ENCODE measurements at regions not wholly inside any gene's neighbourhood (a gene's known extent, or its start where the extent isn't known, plus 50 kb on each side); places are given as distances from the start of the nearest gene placed in this dataset.

DNA sequence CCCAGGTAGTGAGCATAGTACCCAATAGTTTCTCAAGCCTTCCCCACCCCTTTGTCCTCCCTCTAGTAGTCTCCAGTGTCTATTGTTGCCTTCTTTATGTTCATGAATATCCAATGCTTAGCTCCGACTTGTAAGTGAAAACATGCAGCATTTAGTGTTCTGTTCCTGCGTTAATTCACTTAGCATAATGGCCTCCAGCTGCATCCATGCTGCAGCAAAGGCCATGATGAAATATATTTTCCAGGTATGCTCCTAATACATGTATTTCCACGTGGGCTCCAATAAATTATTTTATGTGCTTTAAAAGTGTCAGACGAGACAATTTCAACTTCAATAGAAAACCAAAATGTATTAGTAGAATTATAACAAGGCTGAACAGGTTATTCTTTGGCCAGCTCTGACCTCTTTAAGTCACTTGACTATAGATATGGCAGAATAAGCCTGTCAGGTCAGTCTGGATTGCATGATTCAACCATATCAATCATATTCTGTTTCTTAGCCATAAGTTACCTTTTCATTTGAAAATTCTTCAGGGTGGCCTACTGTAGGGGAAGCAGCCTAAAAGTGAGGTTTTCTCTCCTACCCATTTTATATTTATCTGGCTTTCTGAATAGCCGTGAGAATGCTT lies 2291.6 kb upstream of the WWC1 start:
- intact Hi-C loops (cut with DNase I): no loop called here
- no peaks in the 10 kb centered on the region for H3K27me3 ChIP-seq
- no peaks in the 10 kb centered on the region for H3K4me1 ChIP-seq
- no peak overlapping the region for H3K27ac ChIP-seq
- no peaks in the 10 kb centered on the region for H3K36me3 ChIP-seq
- H3K9me3 ChIP-seq: no peaks in the 10 kb centered on the region
- DNase-seq: no peak
- no peak for FAIRE-seq
- TF ChIP-seq, protein P1, sequence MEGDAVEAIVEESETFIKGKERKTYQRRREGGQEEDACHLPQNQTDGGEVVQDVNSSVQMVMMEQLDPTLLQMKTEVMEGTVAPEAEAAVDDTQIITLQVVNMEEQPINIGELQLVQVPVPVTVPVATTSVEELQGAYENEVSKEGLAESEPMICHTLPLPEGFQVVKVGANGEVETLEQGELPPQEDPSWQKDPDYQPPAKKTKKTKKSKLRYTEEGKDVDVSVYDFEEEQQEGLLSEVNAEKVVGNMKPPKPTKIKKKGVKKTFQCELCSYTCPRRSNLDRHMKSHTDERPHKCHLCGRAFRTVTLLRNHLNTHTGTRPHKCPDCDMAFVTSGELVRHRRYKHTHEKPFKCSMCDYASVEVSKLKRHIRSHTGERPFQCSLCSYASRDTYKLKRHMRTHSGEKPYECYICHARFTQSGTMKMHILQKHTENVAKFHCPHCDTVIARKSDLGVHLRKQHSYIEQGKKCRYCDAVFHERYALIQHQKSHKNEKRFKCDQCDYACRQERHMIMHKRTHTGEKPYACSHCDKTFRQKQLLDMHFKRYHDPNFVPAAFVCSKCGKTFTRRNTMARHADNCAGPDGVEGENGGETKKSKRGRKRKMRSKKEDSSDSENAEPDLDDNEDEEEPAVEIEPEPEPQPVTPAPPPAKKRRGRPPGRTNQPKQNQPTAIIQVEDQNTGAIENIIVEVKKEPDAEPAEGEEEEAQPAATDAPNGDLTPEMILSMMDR (IDR thresholded peaks at IDR 0.05): no peak
- no peak overlapping the region for H3K4me3 ChIP-seq
- ATAC-seq: no peak
- WGBS, 2 donors: 71 to 88% methylated on average over 5 of the region's 5 CpGs

DNA sequence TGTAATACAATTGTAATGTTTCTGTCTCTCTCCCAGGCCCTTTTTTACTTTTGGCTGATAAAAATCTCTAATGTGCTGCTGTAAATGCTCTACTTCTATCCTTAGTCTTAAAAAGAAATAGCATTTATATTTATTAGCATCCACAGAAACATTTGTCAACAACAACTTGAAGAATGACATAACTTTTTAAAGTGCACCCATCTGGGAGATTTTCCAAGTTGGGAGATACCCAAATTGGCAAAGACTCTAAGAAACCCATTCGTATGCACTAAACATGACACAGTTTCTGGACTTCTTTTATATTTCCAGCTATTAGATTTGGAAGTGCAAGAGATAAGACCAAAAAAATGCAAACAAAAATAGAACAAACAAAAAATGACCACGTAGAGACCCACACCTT lies 2287.4 kb upstream of the WWC1 start:
- DNase-seq: no peak
- WGBS, 2 donors: 3% methylated on average over 2 of the region's 2 CpGs

DNA sequence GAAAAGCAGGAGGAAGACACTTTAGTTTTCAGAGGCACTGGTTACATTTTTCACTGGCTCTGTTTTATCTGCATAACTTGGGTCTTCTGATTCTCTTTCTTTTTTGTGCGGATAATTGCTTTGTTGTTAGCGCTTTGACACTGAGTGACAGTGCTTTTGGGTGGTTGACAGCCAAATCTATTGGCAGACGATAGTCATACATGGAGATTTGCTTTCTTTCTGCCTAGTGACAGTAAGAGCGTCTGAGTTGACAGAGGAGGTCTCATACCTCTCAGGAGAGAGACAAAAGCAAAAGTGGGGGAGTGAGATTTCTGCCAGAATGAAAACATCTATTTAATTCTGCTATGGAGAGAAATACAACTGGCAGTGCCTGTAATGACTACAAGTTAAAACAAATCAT lies 2278.0 kb upstream of the WWC1 start:
- intact Hi-C loops (cut with DNase I): no loop called here
- DNase-seq (no peak), ATAC-seq (no peak), FAIRE-seq (no peak)
- no peaks in the 10 kb centered on the region for H3K36me3 ChIP-seq
- H3K4me3 ChIP-seq: no peak overlapping the region
- H3K27ac ChIP-seq: no peak overlapping the region
- TF ChIP-seq, protein P1 (IDR thresholded peaks at IDR 0.05): no peak
- H3K9me3 ChIP-seq: no peaks in the 10 kb centered on the region
- 74 to 76% methylated on average over 4 of the region's 4 CpGs for WGBS, 2 donors
- H3K27me3 ChIP-seq: no peaks in the 10 kb centered on the region
- no peaks in the 10 kb centered on the region for H3K4me1 ChIP-seq

More for the DNA sequence above, 2287.4 kb upstream of the WWC1 start:
- no peak overlapping the region for H3K27ac ChIP-seq
- no peak overlapping the region for H3K4me3 ChIP-seq
- H3K9me3 ChIP-seq: no peaks in the 10 kb centered on the region
- no peaks in the 10 kb centered on the region for H3K36me3 ChIP-seq
- intact Hi-C loops (cut with DNase I): no loop called here
- H3K27me3 ChIP-seq: no peaks in the 10 kb centered on the region
- TF ChIP-seq, protein P1 (IDR thresholded peaks at IDR 0.05): no peak
- FAIRE-seq: no peak
- ATAC-seq: no peak
- H3K4me1 ChIP-seq: no peaks in the 10 kb centered on the region

DNA sequence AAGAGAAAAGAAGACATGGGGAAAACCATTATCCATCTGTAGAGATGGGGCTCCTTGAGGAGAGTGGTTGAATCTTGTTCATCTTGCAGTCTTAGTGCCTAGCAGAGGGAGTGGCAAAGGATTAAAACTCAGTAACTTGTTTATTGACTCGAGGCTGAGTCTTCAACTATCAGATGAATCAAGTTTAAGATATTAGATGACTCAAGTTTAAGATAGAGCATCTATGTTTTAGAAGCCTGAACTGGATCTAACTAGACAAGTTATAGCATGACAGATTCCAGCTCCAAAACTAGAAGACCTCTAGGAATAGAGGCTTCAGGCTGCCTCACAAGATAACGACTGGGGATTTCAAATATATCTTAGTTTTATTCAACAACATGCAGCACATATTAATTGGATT lies 2277.2 kb upstream of the WWC1 start:
- TF ChIP-seq, protein P1 (IDR thresholded peaks at IDR 0.05): no peak
- 49 to 60% methylated on average over 2 of the region's 2 CpGs for WGBS, 2 donors
- no peaks in the 10 kb centered on the region for H3K27me3 ChIP-seq
- intact Hi-C loops (cut with DNase I): no loop called here
- H3K9me3 ChIP-seq: no peaks in the 10 kb centered on the region
- no peak for ATAC-seq
- no peak for FAIRE-seq
- H3K36me3 ChIP-seq: no peaks in the 10 kb centered on the region
- H3K4me1 ChIP-seq: no peaks in the 10 kb centered on the region
- no peak overlapping the region for H3K4me3 ChIP-seq
- no peak overlapping the region for H3K27ac ChIP-seq
- DNase-seq: no peak

DNA sequence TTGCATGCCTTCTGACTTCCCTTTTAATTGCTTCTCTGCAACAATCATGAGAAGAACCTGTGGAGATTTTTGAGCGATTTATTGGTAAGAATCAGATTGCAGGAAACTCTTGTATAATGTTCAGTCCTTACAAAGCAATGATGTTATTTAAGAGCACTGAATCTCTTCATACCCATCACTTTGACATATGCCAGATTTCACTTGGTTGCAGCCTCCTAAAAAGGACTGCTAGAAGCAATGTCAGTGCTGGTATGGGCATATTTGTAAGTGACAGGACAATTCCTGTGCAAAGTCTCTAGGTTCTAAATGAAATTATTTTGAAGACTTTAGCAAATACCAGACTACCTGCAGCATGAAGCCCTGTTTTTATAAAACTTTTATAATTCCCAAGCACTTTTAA lies 2272.7 kb upstream of the WWC1 start:
- FAIRE-seq: no peak
- no peak for DNase-seq
- intact Hi-C loops (cut with DNase I): no loop called here
- Histone ChIP-seq H3K4me3 (no peak overlapping the region), H3K27me3 (no peaks in the 10 kb centered on the region), H3K4me1 (no peaks in the 10 kb centered on the region), H3K9me3 (no peaks in the 10 kb centered on the region), H3K36me3 (no peaks in the 10 kb centered on the region), H3K27ac (no peak overlapping the region)
- ATAC-seq: no peak
- WGBS, 2 donors: 71 to 83% methylated on average over 1 of the region's 1 CpG
- TF ChIP-seq, protein P1 (IDR thresholded peaks at IDR 0.05): no peak

All from pancreas (tissue), 10 donors.